GM12878 (cell line): ENCODE measurements at regions not wholly inside any gene's neighbourhood (a gene's known extent, or its start where the extent isn't known, plus 50 kb on each side); places are given as distances from the start of the nearest gene placed in this dataset.

Experiments
- ATAC-seq: fragments of 200-7000 bp; cut with Tn5 transposase; 3 replicates; pipeline ENCODE4 v1.9.1; 2020; ENCODE audit warnings: mild to moderate bottlenecking, moderate library complexity
- BruUV-seq: library from RNA; stranded (reverse); fragments of 400-500 nt; replicated peaks from 2 replicates; lab custom pipeline; 2021; lab: Mats Ljungman, UMichigan
- CTCF ChIA-PET: fragments of 300-600 bp; sonication (Branson Sonifier 250); formaldehyde crosslinking; extraction: SDS; loops from one replicate; lab custom pipeline; 2021; ENCODE audit warnings: inconsistent platforms; lab: Yijun Ruan, JAX
- POLR2A ChIA-PET: fragments of 350-600 bp; formaldehyde crosslinking; extraction: SDS; loops from one replicate; lab custom pipeline; 2021; ENCODE audit warnings: inconsistent platforms; lab: Charles Lee
- RAD21 ChIA-PET: fragments of 300-600 bp; sonication (Branson Sonifier 250); formaldehyde crosslinking; loops from one replicate; lab custom pipeline; 2023; ENCODE audit warnings: antibody characterized with exemption; ENCODE audit not compliant: unreplicated experiment; lab: Charles Lee
- SMC1A ChIA-PET: fragments of 300-600 bp; sonication (Branson Sonifier 250); formaldehyde crosslinking; loops from one replicate; lab custom pipeline; 2023; ENCODE audit not compliant: unreplicated experiment, uncharacterized antibody; lab: Charles Lee
- DNase-seq: peaks from one replicate; pipeline ENCODE4 v3.0.0-alpha.2; 2011; ENCODE audit warnings: low read depth, low spot score
- FAIRE-seq: peaks from 3 replicates; lab custom pipeline; 2011; peaks lifted over from hg19 to GRCh38; lab: Jason Lieb, UNC
- H2AFZ ChIP-seq: 2 replicates; pipeline ENCODE4 v1.6.0; 2011; ENCODE audit warnings: low read depth, low read length, control low read depth; ENCODE audit not compliant: control insufficient read depth
- H3K27ac ChIP-seq: 2 replicates; pipeline ENCODE4 v1.5.1; 2011; ENCODE audit warnings: control low read depth; ENCODE audit not compliant: control insufficient read depth, insufficient read depth
- H3K27me3 ChIP-seq, 2 experiments: replicated peaks in 1 of 2; 2 replicates each; pipeline versions ENCODE4 v1.6.0 to v1.6.1; 2011; ENCODE audit warnings: low read length in 1 of 2; ENCODE audit not compliant: control insufficient read depth in 2 of 2, insufficient read depth in 2 of 2
- H3K36me3 ChIP-seq, 2 experiments: 2 replicates each; pipeline ENCODE4 v1.5.1; 2011; ENCODE audit warnings: low read length in 1 of 2; ENCODE audit not compliant: control insufficient read depth in 2 of 2, insufficient read depth in 2 of 2
- H3K4me1 ChIP-seq: 2 replicates; pipeline ENCODE4 v1.6.1; 2011; ENCODE audit warnings: mild to moderate bottlenecking, low read length, moderate library complexity, mixed read lengths; ENCODE audit not compliant: control insufficient read depth, insufficient read depth
- H3K4me2 ChIP-seq: 2 replicates; pipeline ENCODE4 v1.6.0; 2011; ENCODE audit warnings: control low read depth; ENCODE audit not compliant: control insufficient read depth, insufficient read depth
- H3K4me3 ChIP-seq: fragments of 200-600 bp; sonication (generic); 2 replicates; pipeline ENCODE4 v1.5.1; 2016
- H3K79me2 ChIP-seq: 2 replicates; pipeline ENCODE4 v1.6.0; 2011; ENCODE audit warnings: low read length; ENCODE audit not compliant: control insufficient read depth, insufficient read depth
- H3K9ac ChIP-seq: 2 replicates; pipeline ENCODE4 v1.8.0; 2011; ENCODE audit warnings: low read length, control low read depth, mixed read lengths; ENCODE audit not compliant: control insufficient read depth, insufficient read depth
- H3K9me3 ChIP-seq: replicated peaks from 3 replicates; pipeline ENCODE4 v1.5.1; 2011; ENCODE audit warnings: mild to moderate bottlenecking, low read length; ENCODE audit not compliant: control insufficient read depth, insufficient read depth
- H4K20me1 ChIP-seq: 2 replicates; pipeline ENCODE4 v1.6.0; 2011; ENCODE audit not compliant: control insufficient read depth, insufficient read depth
- ATF7 ChIP-seq: fragments of 450-650 bp; IDR thresholded peaks from 2 replicates; pipeline ENCODE4 v1.6.1; 2016; ENCODE audit warnings: low read depth, mild to moderate bottlenecking
- EGR1 ChIP-seq, 2 experiments: IDR thresholded peaks; 1 replicate in 1 of 2; 2 replicates in 1 of 2; pipeline ENCODE4 v1.6.1; 2011 to 2012; ENCODE audit warnings: low read depth in 2 of 2, low read length in 2 of 2, borderline replicate concordance in 1 of 2, mild to moderate bottlenecking in 1 of 2, moderate library complexity in 1 of 2
- ETV6 ChIP-seq, 2 experiments: fragments of 450-650 bp in 1 of 2; IDR thresholded peaks in 1 of 2; conservative IDR thresholded peaks in 1 of 2; 2 replicates each; pipeline ENCODE4 v1.6.1; 2014; ENCODE audit warnings: antibody characterized with exemption in 1 of 2, borderline replicate concordance in 1 of 2, low read depth in 1 of 2, mild to moderate bottlenecking in 1 of 2, moderate library complexity in 1 of 2
- MLLT1 ChIP-seq: fragments of 450-650 bp; IDR thresholded peaks from 2 replicates; pipeline ENCODE4 v1.6.1; 2016; ENCODE audit warnings: mild to moderate bottlenecking
- MTA3 ChIP-seq: IDR thresholded peaks from 2 replicates; pipeline ENCODE4 v1.6.1; 2012; ENCODE audit warnings: low read length, inconsistent platforms, borderline replicate concordance
- NFYB ChIP-seq: IDR thresholded peaks from 2 replicates; pipeline ENCODE4 v1.6.1; 2011; ENCODE audit warnings: low read depth, mild to moderate bottlenecking, low read length, improper control_type of control experiment, moderate library complexity; ENCODE audit not compliant: insufficient read depth
- POU2F2 ChIP-seq: IDR thresholded peaks from 3 replicates; pipeline ENCODE4 v1.6.1; 2011; ENCODE audit warnings: low read depth, mild to moderate bottlenecking, low read length, borderline replicate concordance
- RB1 ChIP-seq: fragments of 450-650 bp; formaldehyde crosslinking; IDR thresholded peaks from 2 replicates; pipeline ENCODE4 v1.6.1; 2017; ENCODE audit warnings: mild to moderate bottlenecking, borderline replicate concordance
- SKIL ChIP-seq: fragments of 450-650 bp; IDR thresholded peaks from 2 replicates; pipeline ENCODE4 v1.6.1; 2017; ENCODE audit warnings: mild to moderate bottlenecking, low read depth, inconsistent platforms; ENCODE audit not compliant: poor library complexity, severe bottlenecking
- SMAD1 ChIP-seq: fragments of 450-650 bp; IDR thresholded peaks from 2 replicates; pipeline ENCODE4 v1.6.1; 2018; ENCODE audit warnings: mild to moderate bottlenecking, low read depth; ENCODE audit not compliant: partially characterized antibody
- USF2 ChIP-seq: IDR thresholded peaks from 2 replicates; pipeline ENCODE4 v1.6.1; 2011; ENCODE audit warnings: low read depth, low read length, improper control_type of control experiment, borderline replicate concordance
- in situ Hi-C: fragments of 300-500 bp; cut with MboI; formaldehyde crosslinking; loops from 9 replicates; pipeline ENCODE4 v1.14.3; 2018; ENCODE audit warnings: mixed read lengths
- intact Hi-C: fragments of 100-400 bp; cut with micrococcal nuclease; formaldehyde crosslinking; loops from one replicate; pipeline ENCODE4 v1.14.2; 2022; ENCODE audit not compliant: unreplicated experiment

GRCh38 chr19:32273483-32273882 is 71.9 kb upstream of the ZNF507 start:
- ChIA-PET RAD21 (no interaction called here), CTCF (no interaction called here), POLR2A (no interaction called here), SMC1A (interaction anchor here (1.2 kb wide), 1 partner anchor 18 kb away, joined by 3 read pairs; no protein-coding TSS in a partner anchor)
- TF ChIP-seq ETV6 (conservative IDR thresholded peaks at IDR 0.05 in 1 of 2, IDR thresholded peaks at IDR 0.05 in 1 of 2; ENCODE audit: borderline replicate concordance in 1 of 2, low read depth in 1 of 2) = no peak
- TF ChIP-seq ATF7 = no peak
- no peak for TF ChIP-seq SMAD1
- TF ChIP-seq SKIL = no peak
- TF ChIP-seq EGR1 (IDR thresholded peaks at IDR 0.05; ENCODE audit: borderline replicate concordance in 1 of 2, low read depth in 2 of 2, low read length in 2 of 2) = no peak
- TF ChIP-seq USF2 = no peak
- TF ChIP-seq MLLT1 = no peak
- no peak for TF ChIP-seq MTA3
- no peak for TF ChIP-seq RB1
- no peak for TF ChIP-seq POU2F2
- TF ChIP-seq NFYB = no peak
- no TSS peak for BruUV-seq
- Histone ChIP-seq H3K36me3 (no peaks in the 10 kb centered on the region), H3K27me3 (no peaks in the 10 kb centered on the region), H3K4me2 (no peak overlapping the region), H4K20me1 (no peaks in the 10 kb centered on the region), H3K27ac (no peak overlapping the region), H2AFZ (no peak overlapping the region), H3K4me1 (no peaks in the 10 kb centered on the region), H3K4me3 (no peak overlapping the region), H3K79me2 (no peaks in the 10 kb centered on the region), H3K9me3 (no peaks in the 10 kb centered on the region), H3K9ac (no peak overlapping the region)
- no peak for ATAC-seq
- in situ Hi-C loops = no loop called here
- FAIRE-seq = no peak
- intact Hi-C loops = no loop called here
- no peak for DNase-seq
